ENCODE measurements at regions not wholly inside any gene's neighbourhood (a gene's known extent, or its start where the extent isn't known, plus 50 kb on each side); places are given as distances from the start of the nearest gene placed in this dataset.

GRCh38 chr16:86302421-86303109 is 207.8 kb upstream of the FOXF1 start:
- no peak for TF ChIP-seq MYC (IDR thresholded peaks at IDR 0.05; ENCODE audit: low read depth, low read length)
- no peak for TF ChIP-seq POLR2A (IDR thresholded peaks at IDR 0.05; ENCODE audit: extremely low read depth, insufficient read length)
- TF ChIP-seq MAX (IDR thresholded peaks at IDR 0.05; ENCODE audit: low read depth, low read length) = no peak
- TF ChIP-seq CTCF (IDR thresholded peaks at IDR 0.05; ENCODE audit: low read depth, low read length) = no peak
- no peak overlapping the region for H3K4me3 ChIP-seq (ENCODE audit: low read depth, low read length)
- no peak for DNase-seq (ENCODE audit: low read depth)

- H3K4me3 ChIP-seq (ENCODE audit: low read depth, low read length) = no peak overlapping the region
- no peak for TF ChIP-seq MYC (IDR thresholded peaks at IDR 0.05; ENCODE audit: low read depth, low read length)
- TF ChIP-seq POLR2A (IDR thresholded peaks at IDR 0.05; ENCODE audit: extremely low read depth, insufficient read length) = no peak
- TF ChIP-seq MAX (IDR thresholded peaks at IDR 0.05; ENCODE audit: low read depth, low read length) = no peak
- TF ChIP-seq CTCF (IDR thresholded peaks at IDR 0.05; ENCODE audit: low read depth, low read length) = no peak
- no peak for DNase-seq (ENCODE audit: low read depth)
Measured at GRCh38 chr16:86303787-86304678, 206.3 kb upstream of the FOXF1 start.

- no peak for DNase-seq (ENCODE audit: low read depth)
- TF ChIP-seq POLR2A (IDR thresholded peaks at IDR 0.05; ENCODE audit: extremely low read depth, insufficient read length) = no peak
- TF ChIP-seq MAX (IDR thresholded peaks at IDR 0.05; ENCODE audit: low read depth, low read length) = no peak
- no peak for TF ChIP-seq CTCF (IDR thresholded peaks at IDR 0.05; ENCODE audit: low read depth, low read length)
- TF ChIP-seq MYC (IDR thresholded peaks at IDR 0.05; ENCODE audit: low read depth, low read length) = no peak
- H3K4me3 ChIP-seq (ENCODE audit: low read depth, low read length) = no peak overlapping the region
Measured at GRCh38 chr16:86304868-86305267, 205.5 kb upstream of the FOXF1 start.

- H3K4me3 ChIP-seq (ENCODE audit: low read depth, low read length) = no peak overlapping the region
- no peak for TF ChIP-seq POLR2A (IDR thresholded peaks at IDR 0.05; ENCODE audit: extremely low read depth, insufficient read length)
- TF ChIP-seq CTCF (IDR thresholded peaks at IDR 0.05; ENCODE audit: low read depth, low read length) = no peak
- no peak for TF ChIP-seq MAX (IDR thresholded peaks at IDR 0.05; ENCODE audit: low read depth, low read length)
- TF ChIP-seq MYC (IDR thresholded peaks at IDR 0.05; ENCODE audit: low read depth, low read length) = no peak
Measured at GRCh38 chr16:86305440-86305839, 204.9 kb upstream of the FOXF1 start.

GRCh38 chr16:86306011-86306644 is 204.2 kb upstream of the FOXF1 start:
- H3K4me3 ChIP-seq (ENCODE audit: low read depth, low read length) = no peak overlapping the region
- no peak for TF ChIP-seq MYC (IDR thresholded peaks at IDR 0.05; ENCODE audit: low read depth, low read length)
- TF ChIP-seq MAX (IDR thresholded peaks at IDR 0.05; ENCODE audit: low read depth, low read length) = no peak
- no peak for TF ChIP-seq CTCF (IDR thresholded peaks at IDR 0.05; ENCODE audit: low read depth, low read length)
- TF ChIP-seq POLR2A (IDR thresholded peaks at IDR 0.05; ENCODE audit: extremely low read depth, insufficient read length) = no peak
- DNase-seq (ENCODE audit: low read depth) = no peak

More at GRCh38 chr16:86305440-86305839, 204.9 kb upstream of the FOXF1 start:
- no peak for DNase-seq (ENCODE audit: low read depth)
